ENCODE measurements at regions not wholly inside any gene's neighbourhood (a gene's known extent, or its start where the extent isn't known, plus 50 kb on each side); places are given as distances from the start of the nearest gene placed in this dataset.

- no peak for ATAC-seq
Measured at GRCh38 chr10:125289461-125289860, 129.1 kb upstream of the CTBP2 start.

GRCh38 chr10:125284875-125285597, 124.7 kb upstream of the CTBP2 start:
- Histone ChIP-seq H3K36me3 (no peaks in the 10 kb centered on the region), H3K9me3 (no peaks in the 10 kb centered on the region), H3K4me1 (no peaks in the 10 kb centered on the region), H3K4me3 (no peak overlapping the region), H3K27ac (no peak overlapping the region), H3K27me3 (no peaks in the 10 kb centered on the region)
- FAIRE-seq = no peak
- ATAC-seq = no peak
- DNase-seq = no peak
- intact Hi-C loops (cut with DNase I) = no loop called here
- no peak for TF ChIP-seq CTCF (IDR thresholded peaks at IDR 0.05)
- WGBS, 2 donors = 82 to 86% methylated on average over 6 of the region's 6 CpGs

More at GRCh38 chr10:125289461-125289860, 129.1 kb upstream of the CTBP2 start:
- Histone ChIP-seq H3K27me3 (no peaks in the 10 kb centered on the region), H3K36me3 (no peaks in the 10 kb centered on the region), H3K27ac (no peak overlapping the region), H3K4me3 (no peak overlapping the region), H3K9me3 (no peaks in the 10 kb centered on the region), H3K4me1 (no peaks in the 10 kb centered on the region)
- DNase-seq (no peak), FAIRE-seq (no peak)
- no peak for TF ChIP-seq CTCF (IDR thresholded peaks at IDR 0.05)
- WGBS, 2 donors = 43 to 49% methylated on average over 1 of the region's 1 CpG
- intact Hi-C loops (cut with DNase I) = no loop called here

DNA sequence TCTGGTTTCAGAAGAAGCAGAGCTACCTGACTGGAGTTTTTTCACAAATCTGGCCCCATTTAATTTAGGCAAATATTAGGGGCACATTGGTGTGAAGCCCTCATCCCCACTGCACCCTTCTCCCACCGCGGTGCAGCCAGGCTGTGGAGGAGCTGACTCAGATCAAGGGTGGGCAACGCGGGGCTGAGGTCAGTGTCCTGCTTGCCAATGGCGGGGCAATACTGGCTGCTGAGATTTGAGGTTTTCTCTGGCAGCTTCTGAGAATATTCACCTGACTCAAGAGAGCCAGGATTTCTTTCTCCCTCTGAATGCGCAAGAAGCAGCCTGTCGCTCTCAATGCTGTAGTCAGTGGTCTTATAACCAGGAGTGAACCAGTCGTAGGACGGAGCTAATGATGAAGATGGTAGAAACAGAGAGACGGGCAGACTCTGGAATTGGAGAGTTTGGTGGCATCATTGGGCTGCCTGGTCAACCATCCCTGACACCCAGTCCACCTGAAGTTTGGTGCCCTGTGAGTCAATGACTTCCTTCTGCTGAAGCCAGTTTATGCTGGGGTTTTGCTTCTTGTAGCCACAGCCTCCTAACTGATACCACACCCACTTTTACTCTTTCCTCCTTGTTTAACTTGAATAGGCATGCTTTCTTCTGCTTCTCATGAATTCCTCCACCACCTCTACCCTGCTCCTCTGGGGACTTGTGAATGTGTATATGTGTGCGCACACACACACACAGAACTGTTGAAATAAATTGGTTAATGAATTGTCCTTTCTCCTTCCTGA, 123.7 kb upstream of the CTBP2 start:
- DNase-seq (no peak), FAIRE-seq (no peak), ATAC-seq (no peak)
- TF ChIP-seq CTCF (IDR thresholded peaks at IDR 0.05) = no peak
- no peak overlapping the region for H3K27ac ChIP-seq
- H3K4me3 ChIP-seq = no peak overlapping the region
- 93 to 96% methylated on average over 11 of the region's 11 CpGs for WGBS, 2 donors
- no peaks in the 10 kb centered on the region for H3K9me3 ChIP-seq
- H3K27me3 ChIP-seq = no peaks in the 10 kb centered on the region
- no peaks in the 10 kb centered on the region for H3K36me3 ChIP-seq
- intact Hi-C loops (cut with DNase I) = no loop called here
- no peaks in the 10 kb centered on the region for H3K4me1 ChIP-seq

- FAIRE-seq = no peak
- intact Hi-C loops (cut with DNase I) = no loop called here
- DNase-seq = no peak
- ATAC-seq = peak in 1 of 4 donors; percentile 26
- Histone ChIP-seq H3K27me3 (no peaks in the 10 kb centered on the region), H3K36me3 (no peaks in the 10 kb centered on the region), H3K27ac (no peak overlapping the region), H3K4me3 (no peak overlapping the region), H3K4me1 (no peaks in the 10 kb centered on the region), H3K9me3 (no peaks in the 10 kb centered on the region)
- TF ChIP-seq CTCF (IDR thresholded peaks at IDR 0.05) = no peak
- 76 to 85% methylated on average over 7 of the region's 7 CpGs for WGBS, 2 donors
Measured at GRCh38 chr10:125283191-125283835, 123.0 kb upstream of the CTBP2 start.

Data from pancreas (tissue), 10 donors.